ENCODE measurements at regions not wholly inside any gene's neighbourhood (a gene's known extent, or its start where the extent isn't known, plus 50 kb on each side); places are given as distances from the start of the nearest gene placed in this dataset.

DNA sequence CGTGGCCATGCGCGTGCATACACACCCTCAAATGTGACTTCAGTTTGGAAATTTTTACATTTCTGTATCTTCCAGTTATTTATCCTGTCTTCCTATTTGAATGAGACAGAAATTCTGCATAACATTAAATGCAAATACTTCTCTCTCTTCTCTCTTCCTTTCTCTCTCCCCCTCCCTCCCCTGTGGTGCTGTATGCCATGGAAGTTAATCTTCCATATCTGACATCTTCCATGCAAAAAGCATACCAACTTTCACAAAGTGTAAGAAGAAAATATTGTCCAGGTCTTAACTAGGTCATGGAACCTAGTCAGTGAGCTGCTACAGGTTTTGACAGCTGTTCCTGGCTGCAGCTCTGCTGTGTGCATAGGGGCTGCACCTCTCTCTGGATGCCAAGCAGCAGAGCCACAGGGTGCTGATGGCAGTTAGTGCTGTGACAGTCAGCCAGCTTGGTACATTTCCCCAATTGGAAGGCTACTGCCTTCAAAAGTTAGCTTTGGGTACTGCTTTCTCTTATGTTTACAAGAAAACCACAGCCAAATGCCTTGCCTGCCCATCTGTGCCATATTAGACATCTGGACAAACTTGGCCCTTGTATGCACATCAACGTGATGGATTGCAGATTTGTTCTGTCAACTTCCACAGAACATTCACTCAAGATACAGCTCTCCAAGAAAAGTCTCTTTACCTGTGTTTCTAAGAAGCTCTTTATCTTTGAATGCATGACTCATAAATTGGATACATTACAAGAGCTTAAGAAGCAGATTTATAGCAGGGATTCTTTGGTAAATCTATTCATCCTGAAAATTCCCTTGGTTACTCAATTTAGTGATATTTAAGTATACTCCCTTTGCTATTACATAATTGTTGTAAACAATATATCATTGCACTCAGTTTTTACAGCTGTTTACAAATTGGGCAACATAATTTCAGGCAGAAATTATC, 623.8 kb downstream of the EPHA5 start:
- TF ChIP-seq, protein P1, sequence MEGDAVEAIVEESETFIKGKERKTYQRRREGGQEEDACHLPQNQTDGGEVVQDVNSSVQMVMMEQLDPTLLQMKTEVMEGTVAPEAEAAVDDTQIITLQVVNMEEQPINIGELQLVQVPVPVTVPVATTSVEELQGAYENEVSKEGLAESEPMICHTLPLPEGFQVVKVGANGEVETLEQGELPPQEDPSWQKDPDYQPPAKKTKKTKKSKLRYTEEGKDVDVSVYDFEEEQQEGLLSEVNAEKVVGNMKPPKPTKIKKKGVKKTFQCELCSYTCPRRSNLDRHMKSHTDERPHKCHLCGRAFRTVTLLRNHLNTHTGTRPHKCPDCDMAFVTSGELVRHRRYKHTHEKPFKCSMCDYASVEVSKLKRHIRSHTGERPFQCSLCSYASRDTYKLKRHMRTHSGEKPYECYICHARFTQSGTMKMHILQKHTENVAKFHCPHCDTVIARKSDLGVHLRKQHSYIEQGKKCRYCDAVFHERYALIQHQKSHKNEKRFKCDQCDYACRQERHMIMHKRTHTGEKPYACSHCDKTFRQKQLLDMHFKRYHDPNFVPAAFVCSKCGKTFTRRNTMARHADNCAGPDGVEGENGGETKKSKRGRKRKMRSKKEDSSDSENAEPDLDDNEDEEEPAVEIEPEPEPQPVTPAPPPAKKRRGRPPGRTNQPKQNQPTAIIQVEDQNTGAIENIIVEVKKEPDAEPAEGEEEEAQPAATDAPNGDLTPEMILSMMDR (IDR thresholded peaks at IDR 0.05; ENCODE audit: control insufficient read depth, extremely low read depth, insufficient read depth), result no peak
- no peak overlapping the region for H3K4me3 ChIP-seq (ENCODE audit: low read depth, low read length)
- DNase-seq (ENCODE audit: low read depth), result peak; percentile 27

DNA sequence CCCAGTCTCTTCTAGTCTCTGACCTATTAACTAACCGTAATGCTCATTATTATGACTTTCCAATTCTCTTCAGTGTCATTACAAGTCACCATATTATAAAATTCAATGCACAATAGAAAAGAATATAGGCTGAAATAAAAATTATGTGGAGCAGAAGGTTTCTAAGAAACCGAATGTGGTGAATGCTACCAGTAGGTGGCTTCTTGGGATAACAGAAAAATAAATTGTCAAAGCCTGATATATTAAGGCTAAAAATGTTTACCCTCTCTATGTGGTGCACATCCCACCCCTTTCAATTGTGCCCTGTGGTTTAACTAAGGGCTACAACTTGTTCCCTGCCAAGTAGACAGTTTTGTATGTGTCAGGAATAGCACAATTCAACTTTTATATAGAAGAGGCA, 624.6 kb upstream of the TECRL start:
- H3K4me3 ChIP-seq (ENCODE audit: low read depth, low read length), result no peak overlapping the region
- TF ChIP-seq, protein P1 (IDR thresholded peaks at IDR 0.05; ENCODE audit: control insufficient read depth, extremely low read depth, insufficient read depth), result peak; percentile 41
- no peak for DNase-seq (ENCODE audit: low read depth)

DNA sequence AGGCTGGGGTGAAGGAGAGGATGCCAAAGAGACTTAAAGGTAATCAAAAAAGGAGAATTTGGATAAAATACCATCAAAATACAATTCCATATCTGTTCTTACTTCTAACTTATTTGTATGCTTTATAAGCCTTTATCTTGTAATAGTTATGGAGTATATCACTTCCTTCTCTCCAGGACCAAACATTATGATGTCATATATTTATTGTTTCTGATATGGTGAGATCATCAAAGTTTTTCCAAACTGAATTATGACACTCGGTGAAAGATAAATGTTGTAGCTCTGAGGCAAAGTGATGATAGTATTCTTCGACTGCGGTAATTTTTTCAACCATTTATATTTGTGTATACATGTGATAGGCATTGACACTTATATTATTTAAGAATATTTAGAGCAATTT, 619.3 kb upstream of the TECRL start:
- H3K4me3 ChIP-seq (ENCODE audit: low read depth, low read length), result no peak overlapping the region
- TF ChIP-seq, protein P1 (IDR thresholded peaks at IDR 0.05; ENCODE audit: control insufficient read depth, extremely low read depth, insufficient read depth), result no peak
- no peak for DNase-seq (ENCODE audit: low read depth)

DNA sequence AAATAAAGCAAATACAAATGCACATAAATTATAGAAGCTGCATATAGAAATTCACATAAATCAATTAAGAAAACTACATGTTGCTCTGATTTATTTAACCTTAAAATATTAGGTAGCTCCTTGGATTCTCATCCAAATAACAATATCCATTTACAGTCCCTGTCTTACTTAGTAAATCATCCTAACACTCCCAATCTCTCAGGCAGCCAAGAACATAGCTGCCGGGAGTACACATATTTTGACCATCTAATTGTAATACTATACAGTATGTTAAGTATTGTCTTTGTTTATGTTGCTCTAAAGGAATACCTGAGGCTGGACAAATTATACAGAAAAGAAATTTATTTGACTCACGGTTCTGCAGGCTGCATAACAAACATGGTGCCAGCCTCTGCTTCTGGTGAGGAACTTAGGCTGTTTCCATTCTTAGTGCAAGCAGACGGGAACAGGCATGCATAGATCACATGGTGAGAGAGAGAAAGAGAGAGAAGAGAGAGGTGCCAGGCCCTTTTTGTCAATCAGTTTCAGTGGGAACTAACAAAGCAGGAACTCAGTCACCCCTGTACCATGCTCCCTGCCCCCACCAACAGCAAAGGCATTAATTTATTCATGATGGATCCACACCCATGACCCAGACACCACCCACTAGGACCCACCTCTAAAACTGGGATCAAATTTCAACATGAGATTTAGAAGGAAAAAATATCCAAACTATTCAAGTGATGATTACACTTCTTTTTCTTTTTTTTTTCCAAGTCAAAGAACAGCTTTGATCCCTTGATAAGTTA, 614.8 kb upstream of the TECRL start:
- H3K4me3 ChIP-seq (ENCODE audit: low read depth, low read length), result no peak overlapping the region
- TF ChIP-seq, protein P1 (IDR thresholded peaks at IDR 0.05; ENCODE audit: control insufficient read depth, extremely low read depth, insufficient read depth), result no peak
- DNase-seq (ENCODE audit: low read depth), result no peak

DNA sequence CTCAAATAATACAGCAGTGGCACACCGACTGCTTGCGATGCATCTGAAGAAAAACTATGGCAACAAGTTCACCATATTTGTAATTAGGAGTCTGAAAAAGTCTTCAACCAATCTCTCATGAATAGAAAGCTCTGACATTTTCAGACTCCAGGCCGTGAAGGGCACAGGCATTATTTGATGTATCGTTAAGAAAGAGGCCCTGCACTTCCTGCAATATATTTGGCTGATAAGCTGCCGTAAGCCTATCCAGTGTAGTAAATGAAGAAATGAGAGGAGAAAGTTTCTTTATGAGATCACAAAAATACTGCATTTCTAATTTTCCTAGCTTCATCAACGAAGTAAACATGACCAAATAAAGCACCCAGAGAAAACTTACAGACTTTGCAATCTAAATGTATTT, 613.8 kb upstream of the TECRL start:
- TF ChIP-seq, protein P1 (IDR thresholded peaks at IDR 0.05; ENCODE audit: control insufficient read depth, extremely low read depth, insufficient read depth), result no peak
- no peak overlapping the region for H3K4me3 ChIP-seq (ENCODE audit: low read depth, low read length)
- no peak for DNase-seq (ENCODE audit: low read depth)

DNA sequence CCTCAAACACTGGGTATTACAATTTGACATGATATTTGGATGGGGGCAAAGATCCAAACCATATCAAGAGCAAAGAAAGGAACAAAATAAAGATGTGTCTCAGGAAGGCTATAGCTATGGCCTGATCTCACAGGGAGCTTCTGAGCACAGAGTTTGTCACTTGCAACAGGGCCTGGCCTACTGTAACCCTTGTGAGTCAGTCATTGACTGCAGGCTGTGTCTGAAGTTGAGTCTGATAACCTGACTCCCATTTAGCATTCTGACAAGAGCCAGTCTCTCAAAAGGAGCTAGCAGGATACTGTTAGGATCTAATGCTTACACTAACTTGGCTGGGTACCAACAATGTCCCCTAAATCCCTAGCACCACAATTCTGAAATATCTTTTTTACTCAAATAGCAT, 612.5 kb upstream of the TECRL start:
- no peak overlapping the region for H3K4me3 ChIP-seq (ENCODE audit: low read depth, low read length)
- DNase-seq (ENCODE audit: low read depth), result no peak
- TF ChIP-seq, protein P1 (IDR thresholded peaks at IDR 0.05; ENCODE audit: control insufficient read depth, extremely low read depth, insufficient read depth), result no peak

Measured in LNCaP clone FGC (cell line).